OCI-M1 (cell line): ENCODE measurements at regions not wholly inside any gene's neighbourhood (a gene's known extent, or its start where the extent isn't known, plus 50 kb on each side); places are given as distances from the start of the nearest gene placed in this dataset.

Source experiments
- DNase-seq: peaks from one replicate; lab custom pipeline; 2025; lab: John Stamatoyannopoulos, UW

DNA sequence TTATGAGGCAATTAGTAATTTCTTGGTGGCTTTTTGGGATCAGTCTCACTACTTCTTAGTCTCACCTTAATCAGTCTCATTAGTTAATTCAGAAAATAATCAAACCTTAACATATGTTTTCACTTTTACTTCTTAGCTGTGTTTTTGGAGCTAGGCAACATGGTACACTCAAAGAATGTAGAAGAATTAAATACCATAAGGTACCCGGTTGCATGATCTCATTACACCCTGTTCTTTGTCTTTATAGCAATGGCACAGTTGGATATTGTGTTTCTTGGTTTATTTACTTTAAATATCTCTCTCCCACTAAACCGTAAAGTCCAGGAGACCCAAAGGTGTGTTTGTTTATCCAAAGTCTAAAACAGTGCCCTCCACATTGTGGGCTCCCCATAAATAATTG lies 132.3 kb downstream of the TNFSF18 start:
- DNase-seq, result no peak

DNA sequence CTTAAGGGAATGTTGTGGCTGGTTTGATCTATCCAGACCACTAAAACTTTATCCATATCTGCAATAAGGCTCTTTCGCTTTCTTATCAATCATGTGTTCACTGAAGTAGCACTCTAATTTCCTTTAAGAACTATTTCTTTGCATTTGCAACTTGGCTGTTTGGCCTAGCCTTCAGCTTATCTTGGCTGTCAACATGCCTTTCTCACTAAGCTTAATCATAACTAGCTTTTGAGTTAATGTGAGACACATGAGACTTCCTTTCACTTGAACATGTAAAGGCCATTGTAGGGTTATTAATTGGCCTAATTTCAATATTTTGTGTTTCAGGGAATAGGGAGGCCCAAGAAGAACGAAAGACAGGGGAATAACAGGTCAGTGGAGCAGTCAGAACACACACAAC lies 124.7 kb downstream of the TNFSF18 start:
- peak; percentile 65 for DNase-seq

DNA sequence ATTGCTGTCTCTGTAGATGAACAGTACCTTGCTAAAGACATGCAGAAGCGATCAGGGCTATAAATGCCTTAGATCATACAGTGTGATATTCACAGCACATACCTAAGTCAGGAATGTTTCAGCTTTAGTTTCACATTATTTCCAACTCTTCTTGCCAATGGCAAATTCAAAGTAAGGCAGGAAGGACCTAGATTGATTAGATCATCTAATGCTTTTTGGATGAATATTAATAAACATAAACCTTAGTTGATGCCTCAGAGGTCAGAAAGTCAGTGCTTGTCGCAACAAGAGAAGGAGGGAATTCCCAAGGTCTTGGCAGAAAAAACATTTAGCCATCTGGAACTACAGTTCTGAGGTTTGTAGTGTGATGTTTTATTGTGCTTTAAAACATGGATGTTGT lies 122.3 kb downstream of the TNFSF18 start:
- no peak for DNase-seq

DNA sequence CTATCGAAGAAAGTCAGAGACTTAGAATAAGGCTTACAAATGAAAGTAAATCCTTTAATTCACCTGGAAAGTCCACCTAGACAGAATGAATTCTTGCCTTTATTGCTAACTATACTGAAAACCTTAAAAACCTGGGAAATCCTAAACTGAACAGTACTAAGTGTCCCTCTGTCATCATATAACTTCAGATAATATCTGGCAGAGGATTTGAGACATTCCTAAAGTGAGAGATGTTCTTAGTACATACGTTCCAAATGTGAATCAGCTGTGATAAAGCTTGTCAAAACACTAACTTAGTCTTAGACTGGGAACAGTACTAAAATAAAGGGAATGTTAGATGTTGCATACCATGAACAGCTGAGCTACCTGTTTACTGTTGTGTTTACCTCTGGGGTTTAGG lies 121.7 kb downstream of the TNFSF18 start:
- DNase-seq, result no peak

DNA sequence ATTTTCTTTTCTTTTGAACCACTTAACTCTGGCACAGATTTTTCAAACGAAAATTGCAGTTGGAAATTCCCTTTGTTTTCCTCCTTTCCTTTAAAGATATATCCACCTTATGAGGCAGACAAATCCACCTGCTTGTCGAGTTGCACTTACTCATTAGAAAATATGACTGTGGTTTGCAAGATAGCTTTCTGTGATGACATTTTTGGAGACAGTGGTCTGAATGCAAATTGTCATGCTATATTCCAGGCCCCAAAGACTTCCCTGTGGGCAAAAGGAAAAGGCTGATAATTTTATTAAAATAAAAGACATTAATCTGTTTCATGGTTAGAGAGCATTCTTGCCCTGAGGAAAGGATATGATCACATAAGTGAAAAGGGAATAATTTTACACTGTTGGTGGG lies 120.6 kb downstream of the TNFSF18 start:
- DNase-seq, result no peak

DNA sequence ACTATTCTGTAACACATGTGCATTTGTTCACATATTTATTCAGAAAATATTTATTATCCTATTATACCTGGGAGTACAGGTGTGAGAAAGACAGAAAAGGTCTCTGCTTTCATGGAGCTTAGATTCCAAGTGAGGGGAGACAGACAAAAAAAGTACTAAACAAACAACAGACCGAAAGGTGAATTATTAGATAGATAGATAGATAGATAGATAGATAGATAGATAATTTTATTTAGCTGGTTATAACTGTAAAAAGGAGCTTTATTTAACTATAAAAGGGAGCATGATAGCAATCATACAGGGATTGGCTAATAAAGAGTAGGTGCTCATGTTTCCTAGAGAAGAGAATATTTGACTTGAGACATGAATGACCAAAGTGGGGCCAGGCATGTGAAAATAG lies 119.4 kb downstream of the TNFSF18 start:
- DNase-seq, result no peak

DNA sequence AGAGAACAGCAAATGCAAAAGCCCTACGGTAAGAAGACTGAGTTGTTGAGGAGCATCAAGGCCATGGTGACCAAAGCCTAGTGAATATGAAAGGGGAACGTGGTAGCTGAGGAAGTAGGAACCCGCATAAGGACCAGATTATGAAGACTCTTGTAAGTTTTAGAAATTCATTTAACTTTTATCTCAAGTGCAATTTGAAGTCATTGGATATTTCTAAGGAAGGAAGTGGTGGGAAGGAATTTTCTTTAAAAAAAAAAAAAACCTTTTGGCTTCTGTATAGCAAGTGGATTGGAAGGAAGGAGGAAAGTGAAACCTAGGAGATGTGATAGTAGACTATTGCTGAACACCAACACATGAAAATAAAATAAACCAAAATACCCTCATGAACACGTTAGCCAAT lies 119.0 kb downstream of the TNFSF18 start:
- DNase-seq, result no peak

DNA sequence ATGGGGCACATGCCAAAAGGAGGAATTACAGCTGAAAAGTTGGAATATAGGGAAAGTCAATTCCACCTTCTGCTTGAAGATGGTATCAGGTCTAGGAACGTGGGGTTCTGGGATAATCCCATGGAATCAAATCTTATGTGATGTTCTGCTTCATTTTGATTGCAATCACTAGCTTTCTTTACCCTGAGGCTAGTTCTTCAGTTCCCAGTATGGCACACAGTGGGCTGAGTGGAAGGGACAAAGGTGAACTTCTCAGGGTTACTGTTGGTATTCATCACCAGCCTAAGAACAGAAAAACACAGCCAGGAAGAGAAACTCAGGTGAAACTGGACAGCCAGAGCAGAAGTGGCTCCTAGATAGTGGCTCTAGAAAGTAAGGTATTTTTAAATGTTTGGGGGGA lies 117.8 kb downstream of the TNFSF18 start:
- no peak for DNase-seq

DNA sequence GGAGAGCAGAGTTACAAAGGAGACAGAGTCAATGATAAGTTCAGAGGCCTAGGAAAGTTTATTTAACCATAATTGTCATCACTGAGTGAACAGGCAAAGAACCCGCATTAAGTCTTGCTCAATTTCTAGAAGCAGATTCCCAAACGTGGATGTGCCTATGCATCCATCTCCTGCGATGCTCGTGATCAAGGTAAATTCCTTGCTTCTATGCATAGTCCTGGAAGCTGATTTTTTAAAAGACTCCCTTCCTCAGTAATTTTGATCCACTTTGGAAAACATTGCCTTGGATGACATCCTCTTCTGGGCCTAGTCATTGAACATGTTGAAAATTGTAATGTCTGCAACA lies 116.4 kb downstream of the TNFSF18 start:
- no peak for DNase-seq

DNA sequence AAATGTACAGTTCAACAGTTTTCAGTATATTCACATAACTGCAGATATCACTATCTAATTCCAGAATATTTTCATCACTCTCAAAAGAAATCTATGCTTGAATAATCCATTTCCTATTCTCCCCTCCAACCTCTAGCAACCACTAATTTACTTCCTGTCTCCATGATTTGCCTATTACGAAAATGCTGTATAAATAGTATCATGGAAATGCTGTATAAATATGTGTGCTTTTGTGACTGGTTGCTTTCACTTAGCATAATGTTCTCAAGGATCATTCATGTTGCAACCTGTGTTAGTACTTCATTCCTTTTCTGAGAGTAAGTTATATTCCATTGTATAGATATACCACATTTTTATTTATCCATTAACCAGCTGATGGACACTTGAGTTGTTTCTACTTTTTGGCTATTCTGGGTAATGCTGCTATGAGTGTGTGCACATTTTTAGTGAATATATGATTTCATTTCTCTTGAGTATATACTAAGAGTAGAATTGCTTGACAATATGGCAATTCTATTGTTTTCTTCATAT lies 115.6 kb downstream of the TNFSF18 start:
- no peak for DNase-seq

DNA sequence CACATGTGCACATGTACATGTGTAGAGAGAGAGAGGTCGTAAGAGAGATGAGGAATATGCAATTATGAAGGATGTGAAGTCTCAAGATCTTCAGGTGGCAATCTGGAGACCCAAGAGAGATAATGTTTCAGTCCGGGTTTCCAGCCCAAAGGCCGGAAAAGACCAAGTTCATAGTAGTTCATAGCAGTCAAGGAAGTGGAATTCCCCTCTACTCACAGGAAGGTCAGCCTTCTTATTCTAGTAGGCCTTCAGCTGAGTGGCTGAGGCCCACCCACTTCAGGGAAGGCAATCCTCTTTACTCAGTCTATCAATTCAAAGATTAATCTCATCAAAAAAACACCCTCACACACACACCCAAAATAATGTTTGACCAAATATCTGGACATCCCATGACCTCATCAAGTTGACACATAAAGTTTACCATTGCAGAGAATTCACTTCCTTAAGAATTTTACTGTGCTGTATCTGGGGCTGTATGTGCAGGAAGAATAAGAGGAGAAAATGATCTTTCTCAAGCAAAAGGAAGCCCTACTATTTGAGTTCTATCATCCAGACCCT lies 114.6 kb downstream of the TNFSF18 start:
- no peak for DNase-seq

DNA sequence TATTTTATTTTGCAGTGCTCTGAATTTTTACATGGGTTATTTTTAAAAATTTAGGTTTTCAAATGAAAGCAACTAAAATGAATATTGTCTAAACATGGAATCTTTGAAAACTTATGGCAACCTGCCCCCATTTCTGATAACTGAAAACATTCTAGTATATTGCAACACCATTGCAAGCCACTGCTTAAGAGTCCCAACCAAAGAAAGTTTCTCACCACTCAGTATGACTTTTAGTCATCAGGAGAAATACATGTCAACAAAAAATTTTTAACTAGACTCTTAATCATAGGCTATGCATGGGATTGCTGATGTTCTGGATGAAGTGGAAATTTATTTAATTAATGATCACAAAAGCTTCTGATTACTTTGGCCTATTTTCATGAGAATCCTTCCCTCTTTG lies 112.1 kb downstream of the TNFSF18 start:
- DNase-seq, result peak; percentile 13

DNA sequence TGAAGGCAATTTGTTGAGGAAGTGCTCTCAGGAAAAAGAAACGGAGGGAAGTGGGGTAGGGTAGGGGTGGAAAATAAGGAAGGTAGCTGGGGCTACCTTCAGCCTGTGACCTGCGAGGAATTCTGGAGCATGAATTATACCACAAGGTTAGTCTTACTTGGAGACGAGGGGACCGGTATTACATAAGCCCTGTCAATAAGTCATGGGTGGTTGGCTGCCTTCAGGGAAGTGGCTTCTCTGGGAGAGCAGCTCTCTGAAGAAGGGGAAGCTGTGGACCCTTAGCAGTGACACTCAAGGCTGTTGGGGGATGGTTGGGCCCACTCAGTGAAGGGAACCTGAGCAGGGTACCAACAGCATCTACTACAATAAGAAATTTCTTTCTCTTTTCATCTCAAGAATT lies 111.3 kb downstream of the TNFSF18 start:
- DNase-seq, result no peak

DNA sequence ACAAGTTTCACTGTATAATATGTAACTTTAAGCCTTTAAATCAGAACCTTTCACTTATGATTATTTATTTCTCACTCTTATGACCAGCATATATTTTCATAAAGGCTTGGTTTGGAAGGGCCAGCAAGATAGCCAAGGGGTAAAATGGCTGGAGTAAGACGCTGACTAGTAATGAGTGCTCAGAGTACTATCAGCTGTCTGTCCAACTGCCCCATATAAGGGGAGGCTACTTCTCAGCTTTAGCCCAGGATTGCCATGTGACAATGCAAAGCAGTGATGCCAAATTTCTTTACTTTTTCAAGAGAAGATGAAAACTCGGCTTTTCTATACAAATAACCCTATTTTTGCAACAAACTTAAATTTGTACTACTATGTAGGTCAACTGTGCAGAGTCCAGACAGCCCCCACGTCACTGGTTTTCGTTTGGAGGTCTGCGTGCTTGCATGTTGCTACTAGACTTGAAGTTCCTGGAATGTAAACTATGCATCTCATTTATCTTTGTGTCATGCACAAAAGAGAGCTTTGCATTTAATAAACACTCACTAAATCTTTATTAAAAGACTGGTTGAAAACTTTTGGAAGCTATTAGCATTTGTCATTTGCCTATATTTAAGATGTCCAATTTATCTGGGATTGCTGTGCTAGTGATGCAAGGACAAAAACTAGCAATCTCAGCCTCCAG lies 110.4 kb downstream of the TNFSF18 start:
- no peak for DNase-seq

DNA sequence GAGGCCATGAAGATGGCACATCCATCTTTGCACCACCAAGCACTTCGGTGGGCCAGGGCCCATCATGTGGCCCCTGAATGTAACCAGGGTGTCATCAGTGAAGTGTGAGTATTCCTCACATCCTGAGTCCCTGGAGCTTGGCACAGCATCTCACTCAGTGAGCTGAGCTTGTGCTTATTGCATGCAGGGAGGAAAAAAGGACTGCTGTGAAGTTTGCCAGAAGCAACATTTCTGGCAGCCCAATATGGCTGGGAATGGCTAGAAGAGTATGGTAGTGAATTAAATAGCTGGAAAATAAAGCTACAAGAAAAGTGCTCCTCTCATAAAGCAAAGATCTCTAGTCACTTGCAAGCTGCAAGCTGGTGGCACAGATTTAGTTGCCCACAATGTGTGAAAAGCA lies 109.3 kb downstream of the TNFSF18 start:
- no peak for DNase-seq

DNA sequence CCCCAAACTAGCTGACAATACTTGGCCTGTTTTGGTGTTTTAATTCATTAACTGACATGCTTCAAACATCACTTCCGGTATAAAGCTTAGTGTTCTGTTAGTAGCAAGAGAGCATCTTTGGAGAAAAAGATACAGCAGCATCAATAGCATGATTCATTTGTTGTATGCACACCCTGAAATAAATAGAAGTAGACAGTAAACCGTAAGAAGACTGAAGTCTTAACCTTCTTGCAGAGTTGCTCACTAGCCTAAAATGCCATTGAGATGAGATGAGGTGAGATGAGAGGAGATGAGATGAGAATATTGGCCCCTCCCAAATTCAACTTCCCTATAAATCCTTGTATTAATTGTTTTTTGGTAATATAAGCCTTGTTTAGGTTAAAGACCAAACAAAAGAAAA lies 108.8 kb downstream of the TNFSF18 start:
- DNase-seq, result no peak

DNA sequence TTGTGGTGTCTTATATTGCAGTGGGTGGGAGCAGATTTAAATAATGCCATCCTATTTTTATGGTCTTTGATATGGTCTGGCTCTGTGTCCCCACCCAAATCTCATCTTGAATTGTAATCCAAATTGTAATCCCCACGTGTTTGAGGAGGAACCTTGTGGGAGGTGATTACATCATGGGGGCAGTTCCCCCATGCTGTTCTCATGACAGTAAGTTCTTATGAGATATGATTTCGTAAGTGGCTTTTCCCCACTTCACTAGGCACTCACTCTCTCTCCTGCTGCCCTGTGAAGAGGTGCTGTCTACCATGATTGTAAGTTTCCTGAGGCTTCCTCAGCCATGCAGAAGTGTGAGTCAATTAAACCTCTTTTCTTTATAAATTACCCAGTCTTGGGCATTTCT lies 107.6 kb downstream of the TNFSF18 start:
- peak; percentile 40 for DNase-seq

DNA sequence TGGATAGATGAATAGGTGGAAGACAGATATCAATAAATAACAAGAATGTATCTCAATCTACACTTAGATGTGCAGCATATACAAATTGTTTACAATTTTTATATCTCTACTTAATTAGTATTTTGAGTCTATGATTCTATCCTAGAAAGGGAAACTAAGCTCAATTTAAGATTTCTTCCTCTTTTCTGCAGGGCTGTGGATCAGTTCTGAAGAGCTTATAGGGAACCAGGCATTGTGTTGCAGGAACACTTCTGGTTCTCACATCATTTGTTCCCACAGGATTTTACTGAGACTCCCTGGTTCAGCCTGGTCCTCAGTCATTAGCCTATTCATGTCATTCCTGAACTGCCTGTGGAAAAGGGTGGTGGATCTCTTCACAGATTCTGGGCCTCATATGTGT lies 105.8 kb downstream of the TNFSF18 start:
- DNase-seq, result no peak

DNA sequence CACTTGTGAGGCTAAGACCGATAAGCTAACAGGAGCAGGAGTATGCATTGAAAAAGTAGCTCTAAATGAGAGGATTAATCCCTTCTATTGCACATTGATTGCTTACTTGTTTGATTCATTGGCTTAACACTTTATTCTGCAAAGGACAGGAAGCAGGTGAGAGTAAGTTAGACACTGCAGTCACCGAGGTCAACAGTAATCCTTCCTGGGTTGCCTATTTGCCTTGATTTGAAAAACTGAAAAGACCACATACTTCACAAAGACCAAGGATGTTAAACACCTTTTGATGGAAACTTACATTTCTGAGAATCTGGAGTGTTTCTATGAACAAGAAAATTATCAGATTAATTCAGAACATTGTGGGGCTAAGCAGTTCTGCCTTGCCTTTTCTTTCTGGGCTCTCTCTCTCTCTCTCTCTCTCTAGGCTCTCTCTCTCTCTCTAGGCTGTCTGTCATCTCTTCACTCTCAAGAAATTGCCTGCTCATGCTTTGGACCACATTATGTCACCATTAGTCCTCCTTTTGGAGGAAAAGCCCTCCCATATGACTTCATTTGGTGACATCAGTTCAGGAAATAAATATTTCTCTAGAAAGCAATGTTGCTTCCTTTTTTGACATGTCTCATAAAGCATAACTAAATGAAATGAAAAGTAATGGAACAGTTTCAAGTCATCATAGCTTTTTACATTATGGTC lies 103.8 kb downstream of the TNFSF18 start:
- peak; percentile 70 for DNase-seq

DNA sequence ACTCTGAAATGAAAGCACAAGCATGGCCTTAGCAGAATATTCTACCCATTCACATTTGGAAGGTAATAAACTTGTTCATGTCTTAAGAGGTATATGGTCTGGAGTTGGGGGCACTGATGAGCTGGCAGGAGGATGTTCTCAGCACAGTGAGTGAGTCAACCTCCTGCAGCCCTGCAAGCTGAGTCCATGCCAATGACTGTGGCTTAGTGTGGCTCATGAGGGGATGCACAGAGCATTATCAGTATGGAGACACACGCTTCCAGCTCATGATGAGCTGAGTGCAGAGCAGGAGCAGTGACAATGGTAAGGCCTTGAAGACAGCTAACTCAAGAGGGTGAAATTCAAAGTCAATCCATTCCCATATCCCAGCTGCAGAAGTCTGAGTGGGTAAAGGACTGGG lies 102.3 kb downstream of the TNFSF18 start:
- DNase-seq, result peak; percentile 41

DNA sequence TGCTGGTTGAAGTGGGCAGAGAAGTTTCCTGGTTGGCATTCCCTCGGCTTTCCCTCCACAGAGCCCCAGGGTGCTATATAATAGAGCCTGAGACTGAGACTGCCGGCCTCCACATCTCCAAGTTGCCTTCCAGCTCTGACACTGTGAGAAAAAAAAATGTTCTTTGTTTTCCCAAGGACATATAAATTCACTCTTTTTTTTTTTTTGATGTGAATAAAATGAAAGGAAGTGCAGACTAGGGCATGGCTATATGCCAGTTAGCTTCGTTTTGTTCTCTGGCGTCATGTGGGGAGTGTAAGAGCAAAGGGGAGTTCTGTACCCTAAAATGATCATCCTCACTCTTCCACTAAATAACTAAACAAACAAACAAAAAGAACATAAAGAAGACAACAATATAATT lies 101.6 kb downstream of the TNFSF18 start:
- DNase-seq, result no peak

DNA sequence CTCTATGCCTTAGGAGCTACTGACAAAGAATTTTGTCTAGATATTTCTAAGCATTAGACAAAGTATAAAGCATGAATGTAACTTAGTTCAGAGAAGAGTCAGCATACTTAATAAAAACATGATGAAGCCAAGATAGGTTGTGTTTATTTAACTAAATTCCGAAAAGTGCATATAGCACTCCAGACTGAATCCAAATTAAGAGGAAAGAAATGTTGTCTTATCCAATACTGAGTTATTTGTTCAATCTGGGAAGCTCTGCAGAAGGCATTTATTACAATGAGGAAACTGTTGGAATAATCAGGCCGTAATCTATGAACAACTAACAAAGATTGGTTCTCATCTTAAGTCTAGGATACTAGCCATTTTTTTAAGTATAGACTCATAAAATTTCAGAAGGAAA lies 100.2 kb downstream of the TNFSF18 start:
- no peak for DNase-seq

DNA sequence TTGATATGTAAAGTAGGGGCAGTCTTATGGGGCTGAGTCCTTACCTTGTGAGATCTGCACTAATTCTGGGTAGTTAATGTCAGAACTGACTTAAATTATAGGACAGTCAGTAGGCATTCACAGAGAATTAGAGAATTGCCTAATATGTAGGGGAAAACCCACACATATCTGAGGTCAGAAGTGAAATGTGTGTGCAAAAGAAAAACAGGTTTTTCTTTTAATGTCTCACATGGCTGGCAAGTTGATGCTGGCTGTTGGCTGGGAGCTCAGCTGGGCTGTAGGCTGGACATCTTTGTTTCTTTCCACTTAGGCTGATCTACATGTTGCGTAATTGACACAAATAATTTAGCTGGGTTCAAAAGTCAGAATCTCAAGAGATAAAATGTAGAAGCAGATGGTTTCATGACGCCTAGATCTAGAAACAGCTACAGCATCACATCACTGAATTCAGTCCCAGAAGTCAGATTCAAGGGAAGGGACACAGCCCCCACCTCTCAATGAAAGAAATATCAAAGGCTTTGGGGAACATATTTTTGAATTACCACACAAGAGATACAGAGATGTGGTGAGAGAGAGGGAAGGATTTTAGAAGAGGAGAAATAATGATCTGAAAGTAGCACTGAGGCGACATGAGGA lies 98.9 kb downstream of the TNFSF18 start:
- peak; percentile 19 for DNase-seq
